Loucy (cell line): ENCODE measurements at regions not wholly inside any gene's neighbourhood (a gene's known extent, or its start where the extent isn't known, plus 50 kb on each side); places are given as distances from the start of the nearest gene placed in this dataset.

ENCODE experiments used
- H2AFZ ChIP-seq: fragments of 200-600 bp; sonication (generic); 2 replicates; pipeline ENCODE4 v1.6.0; 2016; ENCODE audit warnings: antibody characterized with exemption, mild to moderate bottlenecking, low read length, moderate library complexity
- H3F3A ChIP-seq: fragments of 200-600 bp; 2 replicates; pipeline ENCODE4 v1.6.0; 2016; ENCODE audit warnings: antibody characterized with exemption, low read depth, mild to moderate bottlenecking
- H3K27me3 ChIP-seq: fragments of 200-600 bp; sonication (generic); 2 replicates; pipeline ENCODE4 v1.6.1; 2014; ENCODE audit warnings: low read length, mild to moderate bottlenecking; ENCODE audit not compliant: insufficient read depth, poor library complexity, severe bottlenecking
- H3K36me3 ChIP-seq: fragments of 200-600 bp; sonication (generic); 2 replicates; pipeline ENCODE4 v1.6.1; 2016; ENCODE audit warnings: low read length; ENCODE audit not compliant: insufficient read depth
- H3K4me1 ChIP-seq: fragments of 200-600 bp; sonication (generic); 2 replicates; pipeline ENCODE4 v1.5.1; 2014; ENCODE audit warnings: low read length, mild to moderate bottlenecking; ENCODE audit not compliant: insufficient read depth, poor library complexity, severe bottlenecking
- H3K4me2 ChIP-seq: fragments of 200-600 bp; sonication (generic); 2 replicates; pipeline ENCODE4 v1.6.0; 2014; ENCODE audit warnings: antibody characterized with exemption, low read length, low read depth, mild to moderate bottlenecking; ENCODE audit not compliant: poor library complexity, severe bottlenecking
- H3K4me3 ChIP-seq: fragments of 200-600 bp; sonication (generic); 2 replicates; pipeline ENCODE4 v1.5.1; 2014; ENCODE audit warnings: low read length, mild to moderate bottlenecking, mixed read lengths; ENCODE audit not compliant: poor library complexity, severe bottlenecking
- H3K79me2 ChIP-seq: fragments of 200-600 bp; sonication (generic); 2 replicates; pipeline ENCODE4 v1.6.1; 2014; ENCODE audit warnings: low read length; ENCODE audit not compliant: insufficient read depth
- H3K9ac ChIP-seq: fragments of 200-600 bp; sonication (generic); 2 replicates; pipeline ENCODE4 v1.6.0; 2014; ENCODE audit warnings: mild to moderate bottlenecking, low read depth, low read length, moderate library complexity; ENCODE audit not compliant: poor library complexity, severe bottlenecking
- H3K9me2 ChIP-seq: fragments of 200-600 bp; sonication (generic); replicated peaks from 2 replicates; pipeline ENCODE4 v1.6.1; 2016; ENCODE audit warnings: low read depth, low read length, mixed read lengths
- H3K9me3 ChIP-seq: fragments of 200-600 bp; sonication (generic); 2 replicates; pipeline ENCODE4 v1.6.1; 2014; ENCODE audit warnings: mild to moderate bottlenecking, antibody characterized with exemption, low read length, low read depth; ENCODE audit not compliant: insufficient read depth
- H4K20me1 ChIP-seq: fragments of 200-600 bp; sonication (generic); 2 replicates; pipeline ENCODE4 v1.6.0; 2014; ENCODE audit warnings: antibody characterized with exemption, low read length, mild to moderate bottlenecking; ENCODE audit not compliant: insufficient read depth, poor library complexity, severe bottlenecking
- CTCF ChIP-seq: fragments of 200-600 bp; sonication (generic); conservative IDR thresholded peaks from 2 replicates; pipeline ENCODE4 v1.5.1; 2014; ENCODE audit warnings: mild to moderate bottlenecking, antibody characterized with exemption, low read length
- EZH2phosphoT487 ChIP-seq: fragments of 200-600 bp; IDR thresholded peaks from 2 replicates; pipeline ENCODE4 v1.6.1; 2018; ENCODE audit warnings: antibody characterized with exemption, mild to moderate bottlenecking, moderate library complexity, borderline replicate concordance

- H3K9me2 ChIP-seq = no peaks in the 10 kb centered on the region
- no peaks in the 10 kb centered on the region for H3K36me3 ChIP-seq
- H3K4me1 ChIP-seq = no peaks in the 10 kb centered on the region
- no peaks in the 10 kb centered on the region for H3K9me3 ChIP-seq
- H3K9ac ChIP-seq = no peak overlapping the region
- no peaks in the 10 kb centered on the region for H3F3A ChIP-seq
- TF ChIP-seq EZH2phosphoT487 = no peak
- no peak for TF ChIP-seq CTCF
- H3K27me3 ChIP-seq = no peaks in the 10 kb centered on the region
- H3K4me3 ChIP-seq = no peak overlapping the region
- H2AFZ ChIP-seq = no peak overlapping the region
- H3K79me2 ChIP-seq = no peaks in the 10 kb centered on the region
- H4K20me1 ChIP-seq = no peaks in the 10 kb centered on the region
- no peak overlapping the region for H3K4me2 ChIP-seq
Observed at GRCh38 chr14:53380867-53381225, 227.7 kb upstream of the DDHD1 start.

DNA sequence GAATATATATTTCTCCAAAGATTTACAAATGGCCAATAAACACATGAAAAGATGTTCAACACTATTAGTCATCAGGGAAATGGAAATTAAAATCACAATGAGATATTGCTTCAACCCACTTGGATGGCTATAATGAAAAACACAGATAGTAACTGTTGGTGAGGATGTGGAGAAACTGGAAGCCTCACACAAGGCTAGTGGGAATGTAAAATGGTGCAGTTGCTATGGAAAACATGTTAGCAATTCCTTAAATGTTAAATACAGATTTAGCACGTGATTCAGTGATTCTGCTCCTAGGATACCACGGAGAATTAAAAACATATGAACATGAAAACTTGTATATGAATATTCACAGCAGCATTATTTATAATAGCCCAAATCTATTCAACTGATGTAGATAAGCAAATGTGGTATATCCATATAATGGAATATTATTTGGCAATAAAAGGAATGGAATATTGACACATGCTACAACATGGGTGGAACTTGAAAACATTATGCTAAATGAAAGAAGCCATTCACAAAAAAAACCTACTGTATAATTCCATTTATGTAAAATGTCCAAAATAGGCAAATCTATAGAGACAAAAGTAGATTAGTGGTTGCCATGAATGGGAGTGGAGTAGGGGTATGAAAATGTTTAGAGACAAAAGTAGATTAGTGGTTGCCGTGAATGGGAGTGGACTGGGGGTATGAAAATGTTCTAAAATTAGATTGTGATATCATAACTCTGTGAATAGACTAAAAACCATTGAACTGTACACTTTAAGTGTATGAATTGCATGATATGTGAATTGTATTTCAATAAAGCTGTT lies 227.1 kb upstream of the DDHD1 start:
- Histone ChIP-seq H3K36me3 (no peaks in the 10 kb centered on the region), H3F3A (no peaks in the 10 kb centered on the region), H3K4me1 (no peaks in the 10 kb centered on the region), H3K9me3 (no peaks in the 10 kb centered on the region), H3K79me2 (no peaks in the 10 kb centered on the region), H4K20me1 (no peaks in the 10 kb centered on the region), H3K4me3 (no peak overlapping the region), H2AFZ (no peak overlapping the region), H3K9me2 (no peaks in the 10 kb centered on the region), H3K27me3 (no peaks in the 10 kb centered on the region), H3K4me2 (no peak overlapping the region), H3K9ac (no peak overlapping the region)
- TF ChIP-seq EZH2phosphoT487 (no peak), CTCF (no peak)

- H3F3A ChIP-seq = no peaks in the 10 kb centered on the region
- no peaks in the 10 kb centered on the region for H3K36me3 ChIP-seq
- no peaks in the 10 kb centered on the region for H4K20me1 ChIP-seq
- H3K9me3 ChIP-seq = no peaks in the 10 kb centered on the region
- no peaks in the 10 kb centered on the region for H3K4me1 ChIP-seq
- no peak overlapping the region for H2AFZ ChIP-seq
- H3K4me3 ChIP-seq = no peak overlapping the region
- H3K9ac ChIP-seq = no peak overlapping the region
- TF ChIP-seq EZH2phosphoT487 = no peak
- TF ChIP-seq CTCF = no peak
- H3K9me2 ChIP-seq = no peaks in the 10 kb centered on the region
- H3K27me3 ChIP-seq = no peaks in the 10 kb centered on the region
- H3K79me2 ChIP-seq = no peaks in the 10 kb centered on the region
- no peak overlapping the region for H3K4me2 ChIP-seq
Observed at GRCh38 chr14:53378142-53378541, 225.0 kb upstream of the DDHD1 start.
